ENCODE measurements at regions not wholly inside any gene's neighbourhood (a gene's known extent, or its start where the extent isn't known, plus 50 kb on each side); places are given as distances from the start of the nearest gene placed in this dataset.

DNA sequence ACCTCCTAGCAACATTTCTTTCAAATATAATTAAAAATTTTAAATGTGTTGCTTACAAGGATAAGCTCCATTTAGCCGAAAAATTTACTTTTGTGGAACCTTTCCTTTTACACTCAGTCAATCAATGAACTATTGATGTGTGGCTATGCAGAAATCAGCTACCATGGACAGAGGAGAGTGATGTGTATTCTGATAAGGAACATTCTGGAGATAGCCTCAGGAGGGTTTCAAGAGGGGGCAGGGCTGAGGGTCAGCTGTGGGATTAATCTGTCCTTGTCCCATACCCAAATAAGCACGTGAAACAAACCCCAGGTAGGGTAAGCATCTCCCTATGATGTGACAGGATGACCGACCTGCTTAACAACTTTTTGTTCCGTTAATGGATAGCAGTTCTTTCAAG lies 192.6 kb upstream of the PROK2 start:
- peaks cover 0 to 2% of the 10 kb centered on the region in 2 donors for H3K9me3 ChIP-seq (ENCODE audit: control insufficient read depth in 2 of 2, insufficient read depth in 1 of 2, low read length in 1 of 2)
- no peaks in the 10 kb centered on the region for H3K36me3 ChIP-seq (ENCODE audit: control insufficient read depth in 2 of 2, insufficient read depth in 2 of 2, low read length in 1 of 2)
- no peak overlapping the region for H3K27ac ChIP-seq (ENCODE audit: low read depth in 1 of 2, low read length in 1 of 2)
- 91% methylated on average over 4 of the region's 4 CpGs for WGBS
- peaks cover 5 to 6% of the 10 kb centered on the region in 2 donors for H3K4me1 ChIP-seq (ENCODE audit: control insufficient read depth in 2 of 2, insufficient read depth in 2 of 2, low read length in 2 of 2)
- DNase-seq (ENCODE audit: low read depth in 6 of 9, low spot score in 9 of 9): no peak
- no peaks in the 10 kb centered on the region for H3K27me3 ChIP-seq (ENCODE audit: control insufficient read depth in 2 of 2, insufficient read depth in 1 of 2, low read length in 1 of 2)
- no peak overlapping the region for H3K4me3 ChIP-seq (ENCODE audit: low read length in 2 of 2)

DNA sequence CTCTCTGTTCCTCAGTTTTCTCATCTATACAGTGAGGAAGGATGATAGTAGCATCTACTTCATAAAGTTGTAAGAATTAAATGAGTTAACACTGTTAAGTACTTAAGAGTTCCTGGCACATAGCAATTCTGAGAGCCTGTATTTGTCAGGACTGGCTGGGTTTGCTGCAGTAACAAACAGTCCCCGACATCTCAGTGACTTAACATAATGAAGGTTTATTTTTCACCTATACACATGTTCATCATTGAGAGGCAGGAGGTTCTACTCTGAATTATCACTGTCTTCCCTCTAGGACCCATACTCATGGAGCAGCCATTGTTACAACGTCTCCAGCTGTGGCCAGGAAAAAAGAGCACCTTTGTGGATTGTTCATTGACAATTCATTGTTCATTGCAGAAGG lies 190.6 kb upstream of the PROK2 start:
- 97% methylated on average over 2 of the region's 2 CpGs for WGBS
- Histone ChIP-seq H3K27ac (ENCODE audit: low read depth in 1 of 2, low read length in 1 of 2) (no peak overlapping the region), H3K27me3 (ENCODE audit: control insufficient read depth in 2 of 2, insufficient read depth in 1 of 2, low read length in 1 of 2) (no peaks in the 10 kb centered on the region), H3K9me3 (ENCODE audit: control insufficient read depth in 2 of 2, insufficient read depth in 1 of 2, low read length in 1 of 2) (peaks cover 0 to 2% of the 10 kb centered on the region in 2 donors), H3K36me3 (ENCODE audit: control insufficient read depth in 2 of 2, insufficient read depth in 2 of 2, low read length in 1 of 2) (no peaks in the 10 kb centered on the region), H3K4me3 (ENCODE audit: low read length in 2 of 2) (no peak overlapping the region), H3K4me1 (ENCODE audit: control insufficient read depth in 2 of 2, insufficient read depth in 2 of 2, low read length in 2 of 2) (peaks cover 8 to 16% of the 10 kb centered on the region in 2 donors)
- no peak for DNase-seq (ENCODE audit: low read depth in 6 of 9, low spot score in 9 of 9)

DNA sequence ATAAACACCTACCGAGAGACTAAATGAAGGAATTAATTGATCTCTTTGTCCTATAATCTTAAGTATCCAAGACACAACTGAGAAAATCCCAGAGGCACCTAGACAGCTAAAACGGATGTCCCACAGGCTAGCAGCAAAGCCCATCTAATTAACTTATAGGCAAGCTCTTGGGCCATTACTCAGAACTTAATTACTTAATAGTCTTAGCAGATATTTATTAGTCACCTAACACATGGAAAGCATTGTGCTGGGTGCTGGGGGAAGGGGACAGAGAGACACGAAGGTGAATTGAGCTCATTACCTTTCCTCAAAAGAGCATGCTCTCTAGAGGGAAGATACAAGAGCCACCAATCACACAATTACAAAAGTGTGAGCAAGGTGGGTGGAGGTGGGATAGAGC lies 189.8 kb upstream of the PROK2 start:
- DNase-seq (ENCODE audit: low read depth in 6 of 9, low spot score in 9 of 9): no peak
- WGBS: 96% methylated on average over 3 of the region's 3 CpGs
- H3K36me3 ChIP-seq (ENCODE audit: control insufficient read depth in 2 of 2, insufficient read depth in 2 of 2, low read length in 1 of 2): no peaks in the 10 kb centered on the region
- no peak overlapping the region for H3K27ac ChIP-seq (ENCODE audit: low read depth in 1 of 2, low read length in 1 of 2)
- H3K4me3 ChIP-seq (ENCODE audit: low read length in 2 of 2): no peak overlapping the region
- no peaks in the 10 kb centered on the region for H3K27me3 ChIP-seq (ENCODE audit: control insufficient read depth in 2 of 2, insufficient read depth in 1 of 2, low read length in 1 of 2)
- peaks cover 16 to 24% of the 10 kb centered on the region in 2 donors for H3K4me1 ChIP-seq (ENCODE audit: control insufficient read depth in 2 of 2, insufficient read depth in 2 of 2, low read length in 2 of 2)
- H3K9me3 ChIP-seq (ENCODE audit: control insufficient read depth in 2 of 2, insufficient read depth in 1 of 2, low read length in 1 of 2): peaks cover 0 to 2% of the 10 kb centered on the region in 2 donors

DNA sequence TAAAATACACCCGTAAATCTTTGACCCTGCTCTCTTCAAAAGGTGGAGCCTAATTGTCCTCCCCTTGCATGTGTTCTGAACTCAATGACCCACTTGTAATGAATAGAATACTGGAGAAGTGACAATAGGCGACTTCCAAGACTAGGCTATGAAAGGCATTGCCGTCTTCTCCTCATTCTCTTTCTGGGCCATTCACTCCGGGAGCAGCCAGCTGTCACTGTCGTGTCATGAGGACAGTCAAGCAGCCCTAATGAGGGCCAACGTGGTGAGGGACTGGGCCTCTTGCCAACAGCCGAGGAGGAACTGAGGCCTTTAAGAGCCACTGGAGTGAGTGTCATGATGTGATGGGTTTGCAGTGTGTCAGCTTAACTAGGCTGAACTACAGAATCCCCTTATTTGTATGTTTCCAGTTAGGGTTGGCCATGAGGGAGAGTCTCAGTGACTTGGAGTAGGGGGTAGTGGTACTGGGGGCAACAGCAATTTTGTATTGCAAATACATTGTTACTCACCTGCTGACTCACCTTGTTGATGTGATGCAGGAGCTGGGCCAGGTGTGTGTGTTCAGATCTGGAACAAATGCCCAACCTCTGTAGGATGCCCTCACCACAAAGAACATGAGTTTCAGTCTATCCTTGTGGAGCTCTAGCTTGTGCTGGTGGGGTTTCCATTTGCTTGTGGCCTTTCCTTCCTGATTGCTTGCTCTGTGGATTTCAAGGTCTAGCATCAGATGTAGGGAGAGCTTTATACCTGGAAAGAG lies 188.5 kb upstream of the PROK2 start:
- Histone ChIP-seq H3K9me3 (ENCODE audit: control insufficient read depth in 2 of 2, insufficient read depth in 1 of 2, low read length in 1 of 2) (peaks cover 0 to 2% of the 10 kb centered on the region in 2 donors), H3K27ac (ENCODE audit: low read depth in 1 of 2, low read length in 1 of 2) (no peak overlapping the region), H3K4me1 (ENCODE audit: control insufficient read depth in 2 of 2, insufficient read depth in 2 of 2, low read length in 2 of 2) (peaks cover 14 to 27% of the 10 kb centered on the region in 2 donors), H3K36me3 (ENCODE audit: control insufficient read depth in 2 of 2, insufficient read depth in 2 of 2, low read length in 1 of 2) (no peaks in the 10 kb centered on the region), H3K27me3 (ENCODE audit: control insufficient read depth in 2 of 2, insufficient read depth in 1 of 2, low read length in 1 of 2) (no peaks in the 10 kb centered on the region), H3K4me3 (ENCODE audit: low read length in 2 of 2) (no peak overlapping the region)
- DNase-seq (ENCODE audit: low read depth in 6 of 9, low spot score in 9 of 9): no peak
- WGBS: 84% methylated on average over 7 of the region's 7 CpGs

- no peaks in the 10 kb centered on the region for H3K36me3 ChIP-seq (ENCODE audit: control insufficient read depth in 2 of 2, insufficient read depth in 2 of 2, low read length in 1 of 2)
- H3K27me3 ChIP-seq (ENCODE audit: control insufficient read depth in 2 of 2, insufficient read depth in 1 of 2, low read length in 1 of 2): no peaks in the 10 kb centered on the region
- no peak overlapping the region for H3K4me3 ChIP-seq (ENCODE audit: low read length in 2 of 2)
- 96% methylated on average over 5 of the region's 5 CpGs for WGBS
- H3K27ac ChIP-seq (ENCODE audit: low read depth in 1 of 2, low read length in 1 of 2): no peak overlapping the region
- H3K9me3 ChIP-seq (ENCODE audit: control insufficient read depth in 2 of 2, insufficient read depth in 1 of 2, low read length in 1 of 2): peaks cover 0 to 2% of the 10 kb centered on the region in 2 donors
- DNase-seq (ENCODE audit: low read depth in 6 of 9, low spot score in 9 of 9): no peak
- peaks cover 16 to 25% of the 10 kb centered on the region in 2 donors for H3K4me1 ChIP-seq (ENCODE audit: control insufficient read depth in 2 of 2, insufficient read depth in 2 of 2, low read length in 2 of 2)
These were observed 187.1 kb upstream of the PROK2 start for GRCh38 chr3:71972031-71972430.

DNA sequence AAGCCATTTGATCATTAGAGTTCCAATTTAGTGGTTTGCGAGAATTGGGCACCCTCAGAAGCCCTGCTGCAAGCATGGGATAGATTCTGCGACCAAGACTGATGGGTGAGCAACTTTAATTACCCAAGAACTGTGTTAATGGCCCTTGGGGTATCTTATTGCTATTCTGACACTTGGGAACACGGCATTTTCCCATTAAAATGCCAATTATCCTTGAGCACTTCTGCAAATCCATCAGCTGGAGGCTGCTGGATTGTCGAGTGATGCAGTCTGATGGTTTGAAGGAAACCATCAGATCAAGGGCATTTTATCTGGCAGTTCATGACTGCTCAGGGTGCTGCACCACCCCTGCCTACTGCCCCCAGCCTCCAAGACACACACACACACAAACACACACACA lies 183.6 kb upstream of the PROK2 start:
- 92% methylated on average over 4 of the region's 4 CpGs for WGBS
- no peaks in the 10 kb centered on the region for H3K27me3 ChIP-seq (ENCODE audit: control insufficient read depth in 2 of 2, insufficient read depth in 1 of 2, low read length in 1 of 2)

GRCh38 chr3:71966185-71966584 lies 181.2 kb upstream of the PROK2 start:
- Histone ChIP-seq H3K27me3 (ENCODE audit: control insufficient read depth in 2 of 2, insufficient read depth in 1 of 2, low read length in 1 of 2) (no peaks in the 10 kb centered on the region), H3K36me3 (ENCODE audit: control insufficient read depth in 2 of 2, insufficient read depth in 2 of 2, low read length in 1 of 2) (no peaks in the 10 kb centered on the region), H3K9me3 (ENCODE audit: control insufficient read depth in 2 of 2, insufficient read depth in 1 of 2, low read length in 1 of 2) (no peaks in the 10 kb centered on the region), H3K4me3 (ENCODE audit: low read length in 2 of 2) (no peak overlapping the region), H3K4me1 (ENCODE audit: control insufficient read depth in 2 of 2, insufficient read depth in 2 of 2, low read length in 2 of 2) (peaks cover 32 to 47% of the 10 kb centered on the region in 2 donors), H3K27ac (ENCODE audit: low read depth in 1 of 2, low read length in 1 of 2) (no peak overlapping the region)
- DNase-seq (ENCODE audit: low read depth in 6 of 9, low spot score in 9 of 9): peak in 1 of 9 donors; percentile 52
- WGBS: 57% methylated on average over 3 of the region's 3 CpGs

More for the DNA sequence above, 183.6 kb upstream of the PROK2 start:
- Histone ChIP-seq H3K9me3 (ENCODE audit: control insufficient read depth in 2 of 2, insufficient read depth in 1 of 2, low read length in 1 of 2) (no peaks in the 10 kb centered on the region), H3K4me1 (ENCODE audit: control insufficient read depth in 2 of 2, insufficient read depth in 2 of 2, low read length in 2 of 2) (peaks cover 34 to 50% of the 10 kb centered on the region in 2 donors), H3K36me3 (ENCODE audit: control insufficient read depth in 2 of 2, insufficient read depth in 2 of 2, low read length in 1 of 2) (no peaks in the 10 kb centered on the region), H3K27ac (ENCODE audit: low read depth in 1 of 2, low read length in 1 of 2) (no peak overlapping the region), H3K4me3 (ENCODE audit: low read length in 2 of 2) (no peak overlapping the region)
- DNase-seq (ENCODE audit: low read depth in 6 of 9, low spot score in 9 of 9): no peak

DNA sequence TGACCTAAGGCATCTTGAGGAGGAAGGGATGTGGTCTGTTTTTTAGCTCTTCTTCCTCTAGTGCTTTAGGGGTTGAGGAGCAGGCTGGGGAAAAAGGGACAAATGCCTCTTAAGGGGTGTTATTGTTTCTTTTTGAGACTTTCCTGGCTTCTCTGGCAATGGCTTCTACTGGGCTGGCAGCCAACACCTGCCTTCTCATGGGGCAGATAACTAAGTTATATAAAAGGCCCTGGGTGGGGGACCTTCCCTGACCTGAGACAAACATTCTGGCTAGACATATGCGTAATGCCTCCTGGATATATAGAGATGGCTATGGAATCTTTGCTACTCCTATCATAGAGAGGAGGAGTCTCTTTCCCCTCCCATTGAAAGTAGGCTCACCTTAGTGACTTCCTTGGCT lies 179.2 kb upstream of the PROK2 start:
- Histone ChIP-seq H3K27me3 (ENCODE audit: control insufficient read depth in 2 of 2, insufficient read depth in 1 of 2, low read length in 1 of 2) (no peaks in the 10 kb centered on the region), H3K27ac (ENCODE audit: low read depth in 1 of 2, low read length in 1 of 2) (no peak overlapping the region), H3K36me3 (ENCODE audit: control insufficient read depth in 2 of 2, insufficient read depth in 2 of 2, low read length in 1 of 2) (no peaks in the 10 kb centered on the region), H3K4me3 (ENCODE audit: low read length in 2 of 2) (no peak overlapping the region), H3K9me3 (ENCODE audit: control insufficient read depth in 2 of 2, insufficient read depth in 1 of 2, low read length in 1 of 2) (no peaks in the 10 kb centered on the region), H3K4me1 (ENCODE audit: control insufficient read depth in 2 of 2, insufficient read depth in 2 of 2, low read length in 2 of 2) (peaks cover 21 to 33% of the 10 kb centered on the region in 2 donors)
- no peak for DNase-seq (ENCODE audit: low read depth in 6 of 9, low spot score in 9 of 9)
- WGBS: 95% methylated on average over 1 of the region's 1 CpG

- Histone ChIP-seq H3K27me3 (ENCODE audit: control insufficient read depth in 2 of 2, insufficient read depth in 1 of 2, low read length in 1 of 2) (no peaks in the 10 kb centered on the region), H3K4me1 (ENCODE audit: control insufficient read depth in 2 of 2, insufficient read depth in 2 of 2, low read length in 2 of 2) (peaks cover 20 to 42% of the 10 kb centered on the region in 2 donors), H3K27ac (ENCODE audit: low read depth in 1 of 2, low read length in 1 of 2) (no peak overlapping the region), H3K36me3 (ENCODE audit: control insufficient read depth in 2 of 2, insufficient read depth in 2 of 2, low read length in 1 of 2) (no peaks in the 10 kb centered on the region), H3K9me3 (ENCODE audit: control insufficient read depth in 2 of 2, insufficient read depth in 1 of 2, low read length in 1 of 2) (no peaks in the 10 kb centered on the region), H3K4me3 (ENCODE audit: low read length in 2 of 2) (no peak overlapping the region)
- WGBS: 94% methylated on average over 8 of the region's 8 CpGs
- no peak for DNase-seq (ENCODE audit: low read depth in 6 of 9, low spot score in 9 of 9)
These were observed 177.8 kb upstream of the PROK2 start for GRCh38 chr3:71962561-71963240.

Data from thymus (tissue), 11 donors.